SH-SY5Y (cell line): ENCODE measurements at regions not wholly inside any gene's neighbourhood (a gene's known extent, or its start where the extent isn't known, plus 50 kb on each side); places are given as distances from the start of the nearest gene placed in this dataset.

ENCODE experiments used
- GATA2 ChIP-seq: IDR thresholded peaks from 2 replicates; pipeline ENCODE4 v1.6.1; 2011; ENCODE audit warnings: mild to moderate bottlenecking, low read depth, low read length
- GATA3 ChIP-seq: IDR thresholded peaks from 2 replicates; pipeline ENCODE4 v1.6.1; 2011; ENCODE audit warnings: low read depth, mild to moderate bottlenecking, low read length, moderate library complexity

DNA sequence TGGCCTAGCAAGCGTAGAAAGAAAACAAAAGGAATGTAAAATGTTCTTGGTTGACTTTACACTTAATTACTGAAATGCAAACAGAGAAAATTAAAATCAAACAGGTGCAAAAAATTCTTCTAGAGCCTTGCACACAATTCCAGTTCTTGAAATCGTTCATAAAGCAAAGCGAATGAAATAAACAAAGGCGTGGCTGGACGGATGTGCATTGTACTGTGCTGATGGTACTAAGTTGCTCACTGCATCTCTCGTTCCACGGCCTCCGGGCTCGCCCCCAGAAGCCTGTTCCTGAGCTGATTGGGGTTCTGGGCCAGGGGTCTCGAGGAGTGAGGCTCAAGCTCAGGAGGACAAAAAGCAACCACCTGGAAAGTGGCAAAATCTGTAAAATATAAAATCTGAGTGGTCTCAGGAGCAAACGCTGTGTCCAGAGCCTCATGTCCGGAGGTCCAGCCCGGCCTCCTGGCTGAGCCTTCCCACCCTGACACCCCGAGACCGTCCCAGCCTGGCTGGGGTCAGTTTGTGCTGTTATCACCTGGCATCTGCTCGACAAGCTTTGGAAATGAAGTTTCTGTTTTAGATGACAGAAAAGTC, 71.3 kb downstream of the TTLL2 start:
- TF ChIP-seq GATA2 (no peak), GATA3 (no peak)
